H1 (cell line): ENCODE measurements at regions not wholly inside any gene's neighbourhood (a gene's known extent, or its start where the extent isn't known, plus 50 kb on each side); places are given as distances from the start of the nearest gene placed in this dataset.

Source experiments
- CTCF ChIA-PET: fragments of 300-600 bp; sonication (Branson Sonifier 250); formaldehyde crosslinking; loops from one replicate; lab custom pipeline; 2021; ENCODE audit not compliant: partially characterized antibody; lab: Charles Lee
- POLR2A ChIA-PET: fragments of 300-600 bp; sonication (Branson Sonifier 250); formaldehyde crosslinking; loops from one replicate; lab custom pipeline; 2021; ENCODE audit warnings: inconsistent platforms; ENCODE audit not compliant: partially characterized antibody; lab: Charles Lee
- DNase-seq, 2 experiments: peaks; one replicate each; pipeline versions ENCODE4 v3.0.0 to v3.0.0-alpha.2; 2010 to 2022; ENCODE audit warnings: low spot score in 2 of 2, low read depth in 1 of 2, mixed read lengths in 1 of 2
- FAIRE-seq: peaks from 2 replicates; lab custom pipeline; 2011; peaks lifted over from hg19 to GRCh38; lab: Jason Lieb, UNC
- H2AFZ ChIP-seq: 2 replicates; pipeline ENCODE4 v1.8.1; 2012; ENCODE audit warnings: low read length, inconsistent platforms
- H2AK5ac ChIP-seq: 2 replicates; pipeline ENCODE4 v1.6.1; 2013; ENCODE audit warnings: low read depth, low read length
- H2BK120ac ChIP-seq: replicated peaks from 2 replicates; pipeline ENCODE3; 2013; ENCODE audit warnings: low read depth, low read length, inconsistent platforms
- H2BK12ac ChIP-seq: 2 replicates; pipeline ENCODE4 v1.6.1; 2013; ENCODE audit warnings: low read depth, low read length
- H2BK15ac ChIP-seq: 2 replicates; pipeline ENCODE4 v1.6.1; 2013; ENCODE audit warnings: low read length
- H2BK20ac ChIP-seq: 2 replicates; pipeline ENCODE4 v1.6.1; 2013; ENCODE audit warnings: low read length
- H2BK5ac ChIP-seq: 2 replicates; pipeline ENCODE4 v1.6.1; 2013; ENCODE audit warnings: low read depth, low read length
- H3K14ac ChIP-seq: 2 replicates; pipeline ENCODE4 v1.6.1; 2013; ENCODE audit warnings: inconsistent platforms; ENCODE audit not compliant: insufficient read length
- H3K18ac ChIP-seq: 2 replicates; pipeline ENCODE4 v1.6.1; 2013; ENCODE audit warnings: low read length; ENCODE audit errors: extremely low read depth
- H3K23ac ChIP-seq: 2 replicates; pipeline ENCODE4 v1.6.1; 2013; ENCODE audit warnings: inconsistent platforms; ENCODE audit not compliant: insufficient read length
- H3K23me2 ChIP-seq: 2 replicates; pipeline ENCODE4 v1.6.1; 2013; ENCODE audit warnings: low read depth, low read length
- H3K27ac ChIP-seq: 2 replicates; pipeline ENCODE4 v1.6.1; 2011; ENCODE audit warnings: low read depth, low read length, inconsistent platforms
- H3K27me3 ChIP-seq, 4 experiments: replicated peaks in 1 of 4; 1 replicate in 1 of 4; 2 replicates in 3 of 4; pipeline versions ENCODE4 v1.6.1 to v1.8.1; 2011 to 2013; ENCODE audit warnings: low read length in 3 of 4, mild to moderate bottlenecking in 3 of 4, inconsistent platforms in 2 of 4, mixed read lengths in 2 of 4, moderate library complexity in 1 of 4; ENCODE audit not compliant: control insufficient read depth in 3 of 4, insufficient read depth in 3 of 4; ENCODE audit errors: extremely low read depth in 1 of 4
- H3K36me3 ChIP-seq, 4 experiments: 2 replicates each; pipeline versions ENCODE4 v1.6.1 to v1.8.1; 2011 to 2013; ENCODE audit warnings: mild to moderate bottlenecking in 4 of 4, low read length in 3 of 4, moderate library complexity in 2 of 4, control low read depth in 1 of 4, inconsistent platforms in 1 of 4; ENCODE audit not compliant: insufficient read depth in 4 of 4, control insufficient read depth in 2 of 4
- H3K4ac ChIP-seq: replicated peaks from 2 replicates; pipeline ENCODE3; 2013; ENCODE audit warnings: low read length, low read depth, mixed read lengths, inconsistent platforms; ENCODE audit not compliant: insufficient read length
- H3K4me1 ChIP-seq, 4 experiments: replicated peaks in 1 of 4; 1 replicate in 1 of 4; 2 replicates in 3 of 4; pipeline versions ENCODE4 v1.6.1 to v1.8.1; 2011 to 2013; ENCODE audit warnings: low read length in 3 of 4, inconsistent platforms in 2 of 4, mixed read lengths in 1 of 4; ENCODE audit not compliant: insufficient read depth in 4 of 4, control insufficient read depth in 3 of 4
- H3K4me2 ChIP-seq, 2 experiments: 2 replicates each; pipeline versions ENCODE4 v1.6.1 to v1.8.1; 2011 to 2013; ENCODE audit warnings: low read depth in 2 of 2, low read length in 2 of 2, control low read depth in 1 of 2, inconsistent platforms in 1 of 2, mild to moderate bottlenecking in 1 of 2; ENCODE audit not compliant: insufficient read depth in 1 of 2
- H3K4me3 ChIP-seq, 4 experiments: fragments of 200-600, 300-600 bp in 1 of 4; sonication (generic), shearing (Covaris generic), sonication (Bioruptor Twin) in 1 of 4; 2 replicates each; pipeline versions ENCODE4 v1.5.1 to v1.8.1; 2011 to 2016; ENCODE audit warnings: low read length in 4 of 4, low read depth in 3 of 4, control low read depth in 2 of 4, inconsistent platforms in 2 of 4, mild to moderate bottlenecking in 2 of 4, mixed read lengths in 1 of 4, moderate library complexity in 1 of 4; ENCODE audit not compliant: insufficient read depth in 2 of 4; ENCODE audit errors: extremely low read depth in 1 of 4
- H3K56ac ChIP-seq: replicated peaks from 2 replicates; pipeline ENCODE3; 2013; ENCODE audit warnings: low read depth, mild to moderate bottlenecking, mixed read lengths, low read length, inconsistent platforms; ENCODE audit not compliant: insufficient read length
- H3K79me1 ChIP-seq: 2 replicates; pipeline ENCODE4 v1.6.1; 2013; ENCODE audit warnings: low read depth, low read length, control low read depth
- H3K79me2 ChIP-seq, 2 experiments: 2 replicates each; pipeline versions ENCODE4 v1.6.1 to v1.8.1; 2012 to 2013; ENCODE audit warnings: low read length in 2 of 2, mild to moderate bottlenecking in 2 of 2, inconsistent platforms in 1 of 2; ENCODE audit not compliant: insufficient read depth in 2 of 2, control insufficient read depth in 1 of 2
- H3K9ac ChIP-seq, 4 experiments: replicated peaks in 1 of 4; 1 replicate in 1 of 4; 2 replicates in 3 of 4; pipeline versions ENCODE4 v1.6.1 to v1.8.1; 2011 to 2013; ENCODE audit warnings: low read depth in 3 of 4, low read length in 3 of 4, control low read depth in 2 of 4, mild to moderate bottlenecking in 2 of 4, moderate library complexity in 2 of 4, inconsistent platforms in 1 of 4; ENCODE audit errors: extremely low read depth in 1 of 4
- H3K9me3 ChIP-seq, 2 experiments: 2 replicates each; pipeline versions ENCODE4 v1.6.1 to v1.8.1; 2012 to 2013; ENCODE audit warnings: mild to moderate bottlenecking in 2 of 2, moderate library complexity in 2 of 2, control low read depth in 1 of 2, inconsistent platforms in 1 of 2, low read depth in 1 of 2, low read length in 1 of 2, mixed read lengths in 1 of 2; ENCODE audit not compliant: insufficient read depth in 2 of 2
- H4K20me1 ChIP-seq, 2 experiments: replicated peaks in 1 of 2; 2 replicates each; pipeline versions ENCODE3 to v1.8.1; 2011 to 2013; ENCODE audit warnings: inconsistent platforms in 2 of 2, low read length in 2 of 2, mild to moderate bottlenecking in 1 of 2; ENCODE audit not compliant: insufficient read depth in 2 of 2, control insufficient read depth in 1 of 2
- H4K5ac ChIP-seq: 2 replicates; pipeline ENCODE4 v1.6.1; 2013; ENCODE audit warnings: low read length, low read depth, mixed read lengths, inconsistent platforms; ENCODE audit not compliant: insufficient read length
- H4K8ac ChIP-seq: 2 replicates; pipeline ENCODE4 v1.8.0; 2013; ENCODE audit warnings: mild to moderate bottlenecking, moderate library complexity, low read length, inconsistent platforms; ENCODE audit not compliant: insufficient read depth; ENCODE audit errors: extremely low read depth
- H4K91ac ChIP-seq: replicated peaks from 2 replicates; pipeline ENCODE3; 2013; ENCODE audit warnings: low read length, mixed read lengths, inconsistent platforms; ENCODE audit not compliant: insufficient read length
- ATF3 ChIP-seq: IDR thresholded peaks from 2 replicates; pipeline ENCODE4 v1.6.1; 2011; ENCODE audit warnings: low read depth, mild to moderate bottlenecking, low read length; ENCODE audit not compliant: insufficient read depth
- BCL11A ChIP-seq, 2 experiments: IDR thresholded peaks; one replicate each; pipeline ENCODE4 v1.6.1; 2011; ENCODE audit warnings: low read depth in 2 of 2, low read length in 2 of 2, mild to moderate bottlenecking in 2 of 2
- CHD2 ChIP-seq: IDR thresholded peaks from 2 replicates; pipeline ENCODE4 v1.6.1; 2012; ENCODE audit warnings: low read length, improper control_type of control experiment
- JUND ChIP-seq: IDR thresholded peaks from 2 replicates; pipeline ENCODE4 v1.6.1; 2011; ENCODE audit warnings: mild to moderate bottlenecking, improper control_type of control experiment, low read length
- KDM5A ChIP-seq: fragments of 200-600 bp; IDR thresholded peaks from 2 replicates; pipeline ENCODE4 v1.7.1; 2012; ENCODE audit warnings: mild to moderate bottlenecking, low read length, inconsistent platforms, mixed read lengths
- MAX ChIP-seq: IDR thresholded peaks from 2 replicates; pipeline ENCODE4 v1.6.1; 2012; ENCODE audit warnings: inconsistent platforms
- PHF8 ChIP-seq: fragments of 200-600 bp; sonication (generic); conservative IDR thresholded peaks from 2 replicates; pipeline ENCODE4 v1.7.1; 2012; ENCODE audit warnings: low read depth, mild to moderate bottlenecking, inconsistent platforms, low read length, moderate library complexity
- RAD21 ChIP-seq, 2 experiments: IDR thresholded peaks in 1 of 2; conservative IDR thresholded peaks in 1 of 2; 2 replicates each; pipeline ENCODE4 v1.6.1; 2011; ENCODE audit warnings: low read depth in 2 of 2, low read length in 2 of 2, improper control_type of control experiment in 1 of 2, inconsistent platforms in 1 of 2, mild to moderate bottlenecking in 1 of 2, moderate library complexity in 1 of 2
- RFX5 ChIP-seq: IDR thresholded peaks from 2 replicates; pipeline ENCODE4 v1.6.1; 2011; ENCODE audit warnings: low read depth, low read length, improper control_type of control experiment, borderline replicate concordance
- SP1 ChIP-seq: IDR thresholded peaks from 2 replicates; pipeline ENCODE4 v1.6.1; 2011; ENCODE audit warnings: low read depth, low read length
- SP2 ChIP-seq: IDR thresholded peaks from 2 replicates; pipeline ENCODE4 v1.6.1; 2012; ENCODE audit warnings: mild to moderate bottlenecking, low read length, inconsistent platforms
- SUZ12 ChIP-seq: fragments of 200-600 bp; sonication (generic); IDR thresholded peaks from 2 replicates; pipeline ENCODE4 v1.6.1; 2012; ENCODE audit warnings: mild to moderate bottlenecking, inconsistent platforms, low read length, moderate library complexity, mixed read lengths
- TBP ChIP-seq: IDR thresholded peaks from 2 replicates; pipeline ENCODE4 v1.6.1; 2011; ENCODE audit warnings: low read depth, low read length, improper control_type of control experiment
- WGBS, 2 experiments: shearing (Covaris generic) in 1 of 2; methylation state at CpG; one replicate each; pipeline versions ENCODE4 v1.1.6 to v1.1.7; 2013 to 2015; ENCODE audit warnings: low lambda C conversion rate in 2 of 2, mixed read lengths in 2 of 2, inconsistent platforms in 1 of 2, low coverage in 1 of 2, missing lambda C conversion rate in 1 of 2; ENCODE audit not compliant: insufficient replicate concordance in 2 of 2, insufficient coverage in 1 of 2, insufficient read length in 1 of 2; ENCODE audit errors: extremely low coverage in 1 of 2, missing lambda C conversion rate in 1 of 2; 5-methylcytosine and 5-hydroxymethylcytosine counted together

- Histone ChIP-seq H3K9ac (no peak overlapping the region), H3K4ac (no peak overlapping the region), H3K9me3 (no peaks in the 10 kb centered on the region), H3K56ac (no peak overlapping the region), H2BK5ac (no peak overlapping the region), H3K18ac (no peak overlapping the region), H3K27ac (no peak overlapping the region), H4K8ac (no peak overlapping the region), H2AFZ (no peak overlapping the region), H2AK5ac (no peak overlapping the region), H3K79me2 (no peaks in the 10 kb centered on the region), H2BK15ac (no peak overlapping the region), H3K23me2 (no peaks in the 10 kb centered on the region), H3K4me2 (no peak overlapping the region), H3K23ac (no peak overlapping the region), H3K27me3 (no peaks in the 10 kb centered on the region), H4K5ac (no peak overlapping the region), H3K36me3 (no peaks in the 10 kb centered on the region), H2BK20ac (no peak overlapping the region), H2BK120ac (no peak overlapping the region), H3K4me3 (no peak overlapping the region), H3K14ac (no peak overlapping the region), H2BK12ac (no peak overlapping the region), H3K79me1 (no peaks in the 10 kb centered on the region), H3K4me1 (no peaks in the 10 kb centered on the region), H4K20me1 (no peaks in the 10 kb centered on the region), H4K91ac (no peak overlapping the region)
- ChIA-PET POLR2A (interaction anchor here (1.1 kb wide), 1 partner anchor 12 kb away, joined by 3 read pairs; no protein-coding TSS in a partner anchor), CTCF (no interaction called here)
- DNase-seq (no peak), FAIRE-seq (no peak)
- WGBS, 2 experiments: 92% methylated on average over 2 of the region's 2 CpGs; no CpG with 5 or more reads in 1 of the 2 experiments
- no peak for TF ChIP-seq TBP
- no peak for TF ChIP-seq ATF3
- no peak for TF ChIP-seq KDM5A
- no peak for TF ChIP-seq RAD21 (IDR thresholded peaks at IDR 0.05 in 1 of 2, conservative IDR thresholded peaks at IDR 0.05 in 1 of 2; ENCODE audit: low read depth in 2 of 2, low read length in 2 of 2)
- no peak for TF ChIP-seq CHD2
- no peak for TF ChIP-seq SUZ12
- no peak for TF ChIP-seq PHF8
- no peak for TF ChIP-seq JUND
- TF ChIP-seq BCL11A (IDR thresholded peaks at IDR 0.05; ENCODE audit: low read depth in 2 of 2, low read length in 2 of 2): no peak
- TF ChIP-seq MAX: no peak
- TF ChIP-seq SP1: no peak
- TF ChIP-seq SP2: no peak
- TF ChIP-seq RFX5: no peak
Observed at GRCh38 chr6:74248966-74249365, 553.0 kb downstream of the CD109 start.
